ENCODE measurements at regions not wholly inside any gene's neighbourhood (a gene's known extent, or its start where the extent isn't known, plus 50 kb on each side); places are given as distances from the start of the nearest gene placed in this dataset.
"Not testable (repeated sequence)": the region's sequence is repeated elsewhere in the genome, so short reads cannot be mapped to it uniquely, and the experiment has no call there.

DNA sequence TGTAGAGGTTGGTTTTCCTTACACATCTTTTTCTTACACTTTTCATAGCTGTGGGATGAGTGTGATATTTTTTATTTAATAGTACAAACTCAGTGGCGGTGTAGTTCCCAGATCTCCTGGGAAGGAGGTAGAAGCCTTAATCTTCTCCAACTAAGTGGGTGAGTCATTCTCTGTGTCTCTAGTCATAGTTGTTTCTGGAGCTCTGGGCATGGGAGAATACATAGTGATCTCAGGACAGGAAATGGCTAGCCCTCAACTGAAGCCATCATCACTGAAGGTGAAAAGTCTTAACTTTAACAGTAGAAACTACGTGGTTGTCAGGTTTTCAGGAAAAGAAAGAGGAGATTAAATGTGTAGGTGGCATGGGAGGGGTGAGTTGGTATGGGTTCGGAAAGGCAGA lies 319.4 kb upstream of the FZD8 start:
- H2AFZ ChIP-seq = no peak overlapping the region
- H3K9me2 ChIP-seq (ENCODE audit: insufficient read depth) = no peaks in the 10 kb centered on the region
- no peaks in the 10 kb centered on the region for H4K20me1 ChIP-seq (ENCODE audit: insufficient read depth)
- DNase-seq = no peak
- no peak overlapping the region for H3K27ac ChIP-seq
- no peaks in the 10 kb centered on the region for H3K36me3 ChIP-seq (ENCODE audit: low read depth)
- no peak overlapping the region for H3K4me2 ChIP-seq
- no peak overlapping the region for H3K4me3 ChIP-seq
- no peaks in the 10 kb centered on the region for H3K9me3 ChIP-seq (ENCODE audit: insufficient read depth, low read depth)
- ChIA-PET POLR2A (ENCODE audit: unreplicated experiment) (no interaction called here), CTCF (no interaction called here)
- BruUV-seq (replicated peaks) = no TSS peak
- H3K27me3 ChIP-seq (ENCODE audit: insufficient read depth, low read depth) = peaks cover 8% of the 10 kb centered on the region
- intact Hi-C loops (cut with micrococcal nuclease; ENCODE audit: unreplicated experiment) = no loop called here
- TF ChIP-seq, protein P1, sequence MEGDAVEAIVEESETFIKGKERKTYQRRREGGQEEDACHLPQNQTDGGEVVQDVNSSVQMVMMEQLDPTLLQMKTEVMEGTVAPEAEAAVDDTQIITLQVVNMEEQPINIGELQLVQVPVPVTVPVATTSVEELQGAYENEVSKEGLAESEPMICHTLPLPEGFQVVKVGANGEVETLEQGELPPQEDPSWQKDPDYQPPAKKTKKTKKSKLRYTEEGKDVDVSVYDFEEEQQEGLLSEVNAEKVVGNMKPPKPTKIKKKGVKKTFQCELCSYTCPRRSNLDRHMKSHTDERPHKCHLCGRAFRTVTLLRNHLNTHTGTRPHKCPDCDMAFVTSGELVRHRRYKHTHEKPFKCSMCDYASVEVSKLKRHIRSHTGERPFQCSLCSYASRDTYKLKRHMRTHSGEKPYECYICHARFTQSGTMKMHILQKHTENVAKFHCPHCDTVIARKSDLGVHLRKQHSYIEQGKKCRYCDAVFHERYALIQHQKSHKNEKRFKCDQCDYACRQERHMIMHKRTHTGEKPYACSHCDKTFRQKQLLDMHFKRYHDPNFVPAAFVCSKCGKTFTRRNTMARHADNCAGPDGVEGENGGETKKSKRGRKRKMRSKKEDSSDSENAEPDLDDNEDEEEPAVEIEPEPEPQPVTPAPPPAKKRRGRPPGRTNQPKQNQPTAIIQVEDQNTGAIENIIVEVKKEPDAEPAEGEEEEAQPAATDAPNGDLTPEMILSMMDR (conservative IDR thresholded peaks at IDR 0.05) = no peak
- TF ChIP-seq EZH2 (IDR thresholded peaks at IDR 0.05; ENCODE audit: low read depth) = no peak
- no peaks in the 10 kb centered on the region for H3F3A ChIP-seq (ENCODE audit: insufficient read depth, low read depth)
- no peaks in the 10 kb centered on the region for H3K4me1 ChIP-seq (replicated peaks; ENCODE audit: insufficient read depth)
- H3K79me2 ChIP-seq (ENCODE audit: low read depth) = no peaks in the 10 kb centered on the region

DNA sequence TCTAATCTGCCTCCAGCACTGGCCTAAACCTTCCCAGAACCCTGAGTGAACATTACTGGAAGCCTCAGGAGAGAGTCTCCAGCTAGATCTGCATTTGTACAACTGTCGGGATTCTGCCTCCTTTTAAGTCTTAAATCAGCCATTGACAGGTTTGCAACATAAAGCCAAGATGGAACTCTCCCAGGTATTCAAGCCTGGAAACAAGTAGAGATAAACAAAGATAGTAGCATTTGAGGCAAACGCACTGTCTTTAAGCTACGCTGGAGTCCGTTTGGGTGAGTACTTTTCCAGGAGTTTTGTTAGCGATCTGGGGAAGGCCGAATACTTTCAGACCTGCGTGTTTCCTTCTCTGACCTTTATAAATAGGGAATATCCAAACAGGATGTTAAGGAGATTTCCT lies 317.2 kb upstream of the FZD8 start:
- POLR2A ChIA-PET (ENCODE audit: unreplicated experiment) = no interaction called here
- Histone ChIP-seq H2AFZ (no peak overlapping the region), H3K4me2 (no peak overlapping the region)

DNA sequence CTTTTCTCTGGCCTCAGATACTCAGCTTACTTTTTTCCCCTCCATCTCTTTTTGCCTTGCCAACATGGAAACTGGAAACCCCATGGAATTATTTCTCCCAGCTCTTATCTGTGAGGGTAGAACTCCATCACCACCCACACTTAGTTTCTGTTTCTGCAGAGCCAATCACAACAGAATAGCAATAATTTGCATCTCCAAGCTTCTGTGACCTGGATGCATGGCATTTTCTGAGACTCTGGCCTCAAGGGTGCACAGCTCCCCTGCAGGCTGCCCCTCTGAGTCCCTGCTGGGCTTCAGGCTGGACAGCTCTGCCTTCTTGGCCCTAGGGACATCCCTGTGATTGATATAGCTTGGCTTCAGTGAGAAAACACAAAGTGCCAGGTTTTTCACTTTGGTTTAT lies 316.5 kb upstream of the FZD8 start:
- BruUV-seq (replicated peaks); H3K36me3 ChIP-seq (ENCODE audit: low read depth); DNase-seq; H3K79me2 ChIP-seq (ENCODE audit: low read depth); H3K4me1 ChIP-seq (replicated peaks; ENCODE audit: insufficient read depth); H4K20me1 ChIP-seq (ENCODE audit: insufficient read depth); H3K27ac ChIP-seq; H2AFZ ChIP-seq; H3K27me3 ChIP-seq (ENCODE audit: insufficient read depth, low read depth); H3F3A ChIP-seq (ENCODE audit: insufficient read depth, low read depth); CTCF ChIA-PET; POLR2A ChIA-PET (ENCODE audit: unreplicated experiment); H3K4me2 ChIP-seq; H3K4me3 ChIP-seq; intact Hi-C loops (cut with micrococcal nuclease; ENCODE audit: unreplicated experiment); H3K9me2 ChIP-seq (ENCODE audit: insufficient read depth); H3K9me3 ChIP-seq (ENCODE audit: insufficient read depth, low read depth): not testable (repeated sequence)

More for the DNA sequence above, 317.2 kb upstream of the FZD8 start:
- intact Hi-C loops (cut with micrococcal nuclease; ENCODE audit: unreplicated experiment) = no loop called here
- no peaks in the 10 kb centered on the region for H3F3A ChIP-seq (ENCODE audit: insufficient read depth, low read depth)
- TF ChIP-seq, protein P1 (conservative IDR thresholded peaks at IDR 0.05) = no peak
- no peak for TF ChIP-seq EZH2 (IDR thresholded peaks at IDR 0.05; ENCODE audit: low read depth)
- CTCF ChIA-PET = no interaction called here
- H3K79me2 ChIP-seq (ENCODE audit: low read depth) = no peaks in the 10 kb centered on the region
- no peak overlapping the region for H3K27ac ChIP-seq
- H3K27me3 ChIP-seq (ENCODE audit: insufficient read depth, low read depth) = peaks cover 8% of the 10 kb centered on the region
- H3K9me2 ChIP-seq (ENCODE audit: insufficient read depth) = no peaks in the 10 kb centered on the region
- H4K20me1 ChIP-seq (ENCODE audit: insufficient read depth) = no peaks in the 10 kb centered on the region
- no peak overlapping the region for H3K4me3 ChIP-seq
- no peaks in the 10 kb centered on the region for H3K4me1 ChIP-seq (replicated peaks; ENCODE audit: insufficient read depth)
- no peaks in the 10 kb centered on the region for H3K9me3 ChIP-seq (ENCODE audit: insufficient read depth, low read depth)
- DNase-seq = no peak
- BruUV-seq (replicated peaks) = no TSS peak
- H3K36me3 ChIP-seq (ENCODE audit: low read depth) = no peaks in the 10 kb centered on the region

DNA sequence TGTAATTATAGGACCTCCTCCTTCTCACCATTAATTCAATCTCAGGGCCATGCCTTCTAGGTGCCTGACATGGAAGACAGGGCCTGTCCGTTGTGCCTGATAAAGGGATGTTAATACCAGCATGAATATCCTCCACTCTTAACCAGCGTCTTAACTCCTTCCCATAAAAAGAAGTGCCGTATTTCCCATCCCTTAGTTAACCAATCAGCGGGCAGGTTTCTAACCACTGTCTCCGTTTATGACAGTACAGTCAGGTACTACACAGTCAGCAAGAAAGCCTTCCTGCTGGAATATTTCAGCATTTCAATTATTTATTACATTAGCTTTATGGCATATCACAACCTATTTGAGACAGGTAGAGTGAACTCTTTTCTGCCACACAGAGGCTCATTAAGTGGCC lies 308.6 kb upstream of the FZD8 start:
- Histone ChIP-seq H3K27ac (no peak overlapping the region), H3K4me2 (no peak overlapping the region), H3K36me3 (ENCODE audit: low read depth) (no peaks in the 10 kb centered on the region), H3K4me1 (replicated peaks; ENCODE audit: insufficient read depth) (no peaks in the 10 kb centered on the region), H3K27me3 (ENCODE audit: insufficient read depth, low read depth) (peaks cover 8% of the 10 kb centered on the region; the same call in 1 of the 2 replicates), H3K9me2 (ENCODE audit: insufficient read depth) (no peaks in the 10 kb centered on the region), H3K9me3 (ENCODE audit: insufficient read depth, low read depth) (no peaks in the 10 kb centered on the region), H3F3A (ENCODE audit: insufficient read depth, low read depth) (no peaks in the 10 kb centered on the region), H3K79me2 (ENCODE audit: low read depth) (no peaks in the 10 kb centered on the region), H3K4me3 (no peak overlapping the region), H2AFZ (no peak overlapping the region), H4K20me1 (ENCODE audit: insufficient read depth) (no peaks in the 10 kb centered on the region)
- intact Hi-C loops (cut with micrococcal nuclease; ENCODE audit: unreplicated experiment) = no loop called here
- POLR2A ChIA-PET (ENCODE audit: unreplicated experiment) = no interaction called here
- BruUV-seq (replicated peaks) = no TSS peak
- TF ChIP-seq, protein P1 (conservative IDR thresholded peaks at IDR 0.05) = no peak
- TF ChIP-seq EZH2 (IDR thresholded peaks at IDR 0.05; ENCODE audit: low read depth) = no peak
- no peak for DNase-seq
- CTCF ChIA-PET = no interaction called here
